OCI-LY1 (cell line): ENCODE measurements at regions not wholly inside any gene's neighbourhood (a gene's known extent, or its start where the extent isn't known, plus 50 kb on each side); places are given as distances from the start of the nearest gene placed in this dataset.

Experiments
- EZH2 ChIP-seq: fragments of 200-600 bp; sonication (generic), shearing (Covaris generic); IDR thresholded peaks from 2 replicates; pipeline ENCODE4 v1.8.0; 2017; ENCODE audit warnings: borderline replicate concordance, mixed run types, mild to moderate bottlenecking, antibody characterized with exemption, low read length, moderate library complexity, mixed read lengths
- TF ChIP-seq, protein P1 (sequence below): fragments of 200-600 bp; sonication (generic), shearing (Covaris generic); IDR thresholded peaks from 2 replicates; pipeline ENCODE4 v1.5.1; 2017; ENCODE audit warnings: mild to moderate bottlenecking, antibody characterized with exemption, low read length, moderate library complexity, mixed read lengths

DNA sequence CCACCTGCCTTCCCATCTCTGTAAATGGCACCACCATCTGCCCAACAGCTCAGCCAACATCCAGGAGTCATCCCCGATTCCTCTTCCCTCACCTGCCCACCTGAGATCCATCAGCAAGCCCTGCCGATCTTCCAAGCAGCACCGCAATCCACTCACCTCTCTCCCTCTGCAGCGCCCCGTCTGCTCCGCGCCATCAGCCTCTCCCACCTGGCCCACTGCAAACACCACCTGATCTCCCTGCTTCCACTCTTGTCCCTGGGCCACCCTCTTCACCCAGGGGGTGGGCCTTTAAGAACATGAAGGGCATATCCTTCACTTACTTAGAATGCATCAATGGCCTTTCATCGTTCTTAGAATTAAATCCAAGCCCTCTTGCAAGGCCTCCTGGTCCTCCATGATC, 457.3 kb upstream of the SULF2 start:
- TF ChIP-seq EZH2: no peak
- TF ChIP-seq, protein P1, sequence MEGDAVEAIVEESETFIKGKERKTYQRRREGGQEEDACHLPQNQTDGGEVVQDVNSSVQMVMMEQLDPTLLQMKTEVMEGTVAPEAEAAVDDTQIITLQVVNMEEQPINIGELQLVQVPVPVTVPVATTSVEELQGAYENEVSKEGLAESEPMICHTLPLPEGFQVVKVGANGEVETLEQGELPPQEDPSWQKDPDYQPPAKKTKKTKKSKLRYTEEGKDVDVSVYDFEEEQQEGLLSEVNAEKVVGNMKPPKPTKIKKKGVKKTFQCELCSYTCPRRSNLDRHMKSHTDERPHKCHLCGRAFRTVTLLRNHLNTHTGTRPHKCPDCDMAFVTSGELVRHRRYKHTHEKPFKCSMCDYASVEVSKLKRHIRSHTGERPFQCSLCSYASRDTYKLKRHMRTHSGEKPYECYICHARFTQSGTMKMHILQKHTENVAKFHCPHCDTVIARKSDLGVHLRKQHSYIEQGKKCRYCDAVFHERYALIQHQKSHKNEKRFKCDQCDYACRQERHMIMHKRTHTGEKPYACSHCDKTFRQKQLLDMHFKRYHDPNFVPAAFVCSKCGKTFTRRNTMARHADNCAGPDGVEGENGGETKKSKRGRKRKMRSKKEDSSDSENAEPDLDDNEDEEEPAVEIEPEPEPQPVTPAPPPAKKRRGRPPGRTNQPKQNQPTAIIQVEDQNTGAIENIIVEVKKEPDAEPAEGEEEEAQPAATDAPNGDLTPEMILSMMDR: no peak
